ENCODE measurements at regions not wholly inside any gene's neighbourhood (a gene's known extent, or its start where the extent isn't known, plus 50 kb on each side); places are given as distances from the start of the nearest gene placed in this dataset.

- H3K36me3 ChIP-seq, result no peaks in the 10 kb centered on the region
- intact Hi-C loops (cut with DNase I), result no loop called here
- WGBS, 2 donors, result 81 to 83% methylated on average over 3 of the region's 3 CpGs
- TF ChIP-seq POLR2A (IDR thresholded peaks at IDR 0.05), result no peak
- H3K4me1 ChIP-seq, result no peaks in the 10 kb centered on the region
- H3K27me3 ChIP-seq, result no peaks in the 10 kb centered on the region
- H3K9me3 ChIP-seq, result no peaks in the 10 kb centered on the region
- no peak overlapping the region for H3K4me3 ChIP-seq (replicated peaks in 1 of 3)
- no peak for DNase-seq
- no peak overlapping the region for H3K27ac ChIP-seq
Measured at GRCh38 chr1:36603461-36603860, 120.7 kb upstream of the CSF3R start.

DNA sequence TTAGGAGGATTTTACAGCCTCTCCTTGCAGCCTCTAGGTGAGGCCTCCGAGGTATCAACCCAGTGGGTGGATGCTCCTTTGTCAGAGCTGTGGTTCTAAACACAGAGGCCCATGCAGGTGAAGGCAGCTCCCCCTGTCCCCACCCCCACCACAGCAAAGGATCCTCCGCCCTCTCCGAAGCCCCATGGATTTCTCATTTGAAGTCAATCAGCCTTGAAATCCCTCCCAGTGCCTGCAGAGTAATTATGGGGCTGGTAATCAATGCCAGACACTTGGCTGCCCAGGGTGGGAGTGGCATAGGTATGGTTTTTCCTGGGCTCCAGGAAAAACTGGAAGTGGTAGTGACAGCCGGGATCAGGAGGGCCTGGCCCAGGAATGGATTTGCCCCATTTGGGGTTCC lies 119.5 kb upstream of the CSF3R start:
- no peak for DNase-seq
- no peak overlapping the region for H3K27ac ChIP-seq
- WGBS, 2 donors, result 61 to 63% methylated on average over 4 of the region's 4 CpGs
- H3K9me3 ChIP-seq, result no peaks in the 10 kb centered on the region
- no peak overlapping the region for H3K4me3 ChIP-seq (replicated peaks in 1 of 3)
- intact Hi-C loops (cut with DNase I), result no loop called here
- H3K4me1 ChIP-seq, result no peaks in the 10 kb centered on the region
- no peaks in the 10 kb centered on the region for H3K36me3 ChIP-seq
- H3K27me3 ChIP-seq, result no peaks in the 10 kb centered on the region
- TF ChIP-seq POLR2A (IDR thresholded peaks at IDR 0.05) (no peak), CTCF (IDR thresholded peaks at IDR 0.05) (no peak)

DNA sequence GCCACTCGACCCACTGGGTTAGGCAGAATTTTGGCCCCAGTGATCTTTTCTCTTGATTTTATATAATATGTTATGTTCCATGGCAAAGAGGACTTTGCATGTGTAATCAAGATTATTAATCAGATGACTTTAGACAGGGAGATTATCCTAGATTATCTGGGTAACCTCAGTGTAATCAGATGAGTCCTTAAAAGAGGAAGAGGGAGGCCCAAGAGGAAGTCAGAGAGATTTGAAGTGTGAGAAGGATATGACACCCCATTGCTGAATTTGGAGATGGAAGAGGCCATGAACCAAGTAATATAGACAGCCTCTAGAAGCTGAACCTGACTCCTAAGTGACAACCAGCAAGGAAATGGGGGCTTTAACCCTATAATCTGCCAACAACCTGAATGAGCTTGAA lies 117.1 kb upstream of the CSF3R start:
- intact Hi-C loops (cut with DNase I), result no loop called here
- DNase-seq, result no peak
- Histone ChIP-seq H3K36me3 (no peaks in the 10 kb centered on the region), H3K27ac (no peak overlapping the region), H3K4me1 (no peaks in the 10 kb centered on the region), H3K4me3 (replicated peaks in 1 of 3) (no peak overlapping the region), H3K27me3 (no peaks in the 10 kb centered on the region), H3K9me3 (no peaks in the 10 kb centered on the region)
- 74 to 79% methylated on average over 1 of the region's 1 CpG for WGBS, 2 donors
- no peak for TF ChIP-seq POLR2A (IDR thresholded peaks at IDR 0.05)
- no peak for TF ChIP-seq CTCF (IDR thresholded peaks at IDR 0.05)

- 76% methylated on average over 5 of the region's 5 CpGs for WGBS, 2 donors
- no peak overlapping the region for H3K4me3 ChIP-seq (replicated peaks in 1 of 3)
- H3K9me3 ChIP-seq, result no peaks in the 10 kb centered on the region
- H3K27ac ChIP-seq, result no peak overlapping the region
- intact Hi-C loops (cut with DNase I), result no loop called here
- H3K4me1 ChIP-seq, result no peaks in the 10 kb centered on the region
- no peaks in the 10 kb centered on the region for H3K36me3 ChIP-seq
- H3K27me3 ChIP-seq, result no peaks in the 10 kb centered on the region
- TF ChIP-seq POLR2A (IDR thresholded peaks at IDR 0.05) (no peak), CTCF (IDR thresholded peaks at IDR 0.05) (no peak)
- no peak for DNase-seq
Measured at GRCh38 chr1:36597514-36597913, 114.8 kb upstream of the CSF3R start.

DNA sequence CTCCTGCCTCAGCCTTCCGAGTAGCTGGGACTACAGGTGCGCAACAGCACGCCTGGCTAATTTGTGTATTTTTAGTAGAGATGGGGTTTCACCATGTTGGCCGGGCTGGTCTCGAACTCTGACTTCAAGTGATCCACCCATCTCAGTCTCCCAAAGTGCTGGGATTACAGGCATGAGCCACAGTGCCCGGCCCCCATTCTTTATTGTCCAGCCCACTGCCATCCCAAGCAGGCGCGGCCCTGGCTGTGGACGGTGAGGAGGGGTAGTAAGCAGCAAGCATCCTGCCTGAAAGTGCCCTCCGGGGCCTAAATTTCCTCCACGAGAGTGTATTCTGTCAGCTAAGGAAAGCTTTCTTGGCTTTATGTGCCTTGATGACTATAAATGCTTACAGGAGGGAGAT lies 113.2 kb upstream of the CSF3R start:
- Histone ChIP-seq H3K36me3 (no peaks in the 10 kb centered on the region), H3K4me3 (replicated peaks in 1 of 3) (no peak overlapping the region), H3K4me1 (no peaks in the 10 kb centered on the region), H3K27ac (no peak overlapping the region), H3K27me3 (no peaks in the 10 kb centered on the region), H3K9me3 (no peaks in the 10 kb centered on the region)
- no peak for DNase-seq
- TF ChIP-seq POLR2A (IDR thresholded peaks at IDR 0.05) (no peak), CTCF (IDR thresholded peaks at IDR 0.05) (no peak)
- intact Hi-C loops (cut with DNase I), result no loop called here
- 80 to 81% methylated on average over 9 to 10 of the region's 11 CpGs for WGBS, 2 donors

DNA sequence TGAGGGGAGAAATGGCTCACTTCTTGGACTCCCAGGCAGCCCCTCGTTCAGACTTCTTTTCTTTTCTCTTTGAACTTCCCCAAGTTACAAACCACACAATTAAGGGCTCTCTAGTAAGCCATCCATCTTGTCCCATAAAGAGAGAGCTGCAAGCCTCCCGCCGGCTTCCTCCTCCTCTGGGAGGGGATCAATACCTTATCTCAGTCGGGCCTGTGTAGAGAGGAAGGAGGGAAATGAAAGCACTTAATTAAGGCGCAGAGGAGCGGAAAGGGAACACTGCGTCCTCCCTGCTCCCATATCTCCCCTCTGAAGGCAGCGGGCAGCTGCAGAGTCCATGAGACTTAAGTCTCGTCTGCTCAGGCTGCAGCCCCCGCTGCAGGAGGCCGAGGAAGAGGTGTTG lies 112.6 kb upstream of the CSF3R start:
- DNase-seq, result no peak
- Histone ChIP-seq H3K9me3 (no peaks in the 10 kb centered on the region), H3K4me1 (no peaks in the 10 kb centered on the region), H3K4me3 (replicated peaks in 1 of 3) (no peak overlapping the region), H3K27ac (no peak overlapping the region), H3K36me3 (no peaks in the 10 kb centered on the region), H3K27me3 (no peaks in the 10 kb centered on the region)
- intact Hi-C loops (cut with DNase I), result no loop called here
- TF ChIP-seq CTCF (IDR thresholded peaks at IDR 0.05) (no peak), POLR2A (IDR thresholded peaks at IDR 0.05) (no peak)
- whole genome bisulfite sequencing, 2 donors, result 43 to 57% methylated on average over 11 of the region's 11 CpGs
